ENCODE measurements at regions not wholly inside any gene's neighbourhood (a gene's known extent, or its start where the extent isn't known, plus 50 kb on each side); places are given as distances from the start of the nearest gene placed in this dataset.

DNA sequence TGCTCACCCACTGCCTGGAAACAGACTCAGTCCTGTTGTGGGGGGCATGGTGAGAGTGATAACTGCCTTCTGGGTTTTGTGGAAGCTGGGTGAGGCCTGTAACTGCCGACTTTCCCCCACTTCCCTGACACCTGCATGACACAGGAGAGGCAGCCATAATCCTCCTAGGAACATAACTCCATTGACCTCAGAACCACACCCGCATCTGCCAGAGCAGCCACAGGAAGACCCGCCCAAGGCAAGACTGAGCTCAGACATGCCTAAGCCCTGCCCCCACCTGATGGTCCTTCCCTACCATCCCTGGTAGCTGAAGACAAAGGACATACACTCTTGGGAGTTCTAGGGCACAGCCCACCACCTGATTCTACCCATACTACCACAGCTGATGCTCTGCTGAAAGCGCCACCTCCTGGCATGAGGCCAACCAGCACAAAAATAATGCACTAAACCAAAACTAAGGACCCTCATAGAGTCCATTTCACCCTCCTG, 326.7 kb downstream of the RBM26 start:
- Mint-ChIP-seq H3K9me3 (peaks cover 0 to 8% (median 2%) of the 10 kb centered on the region in 7 donors), H3K4me3 (no peak overlapping the region), H3K27ac (no peak overlapping the region), H3K4me1 (no peaks in the 10 kb centered on the region), H3K27me3 (ENCODE audit: low read depth in 3 of 3) (peaks cover 0 to 2% (median 0%) of the 10 kb centered on the region in 3 donors), H3K36me3 (no peaks in the 10 kb centered on the region)
- Histone ChIP-seq H3K4me3 (replicated peaks in 1 of 3; ENCODE audit: low read depth in 2 of 3, low read length in 3 of 3) (no peak overlapping the region), H3K9me3 (replicated peaks in 1 of 2; ENCODE audit: control insufficient read depth in 1 of 2, insufficient read depth in 1 of 2, low read length in 2 of 2) (peaks cover 0 to 7% of the 10 kb centered on the region in 2 donors), H3K36me3 (replicated peaks in 1 of 2; ENCODE audit: control insufficient read depth in 1 of 2, insufficient read depth in 2 of 2, low read length in 2 of 2) (no peaks in the 10 kb centered on the region), H3K9ac (ENCODE audit: insufficient read depth, low read length, poor library complexity, severe bottlenecking) (no peak overlapping the region), H3K4me1 (ENCODE audit: control insufficient read depth in 1 of 2, insufficient read depth in 2 of 2, low read length in 2 of 2) (no peaks in the 10 kb centered on the region), H3K4me2 (replicated peaks; ENCODE audit: extremely low read depth, low read length, poor library complexity, severe bottlenecking) (no peak overlapping the region), H2AFZ (ENCODE audit: insufficient read depth, low read depth, low read length, poor library complexity, severe bottlenecking) (no peak overlapping the region), H4K20me1 (ENCODE audit: insufficient read depth, low read length) (no peaks in the 10 kb centered on the region), H3K79me2 (ENCODE audit: insufficient read depth, low read length) (no peaks in the 10 kb centered on the region), H3K27ac (ENCODE audit: low read depth in 1 of 2, low read length in 2 of 2) (no peak overlapping the region), H3K27me3 (ENCODE audit: control insufficient read depth in 2 of 2, insufficient read depth in 2 of 2, low read length in 2 of 2) (no peaks in the 10 kb centered on the region)
- DNase-seq: no peak
- TF ChIP-seq, protein P1, sequence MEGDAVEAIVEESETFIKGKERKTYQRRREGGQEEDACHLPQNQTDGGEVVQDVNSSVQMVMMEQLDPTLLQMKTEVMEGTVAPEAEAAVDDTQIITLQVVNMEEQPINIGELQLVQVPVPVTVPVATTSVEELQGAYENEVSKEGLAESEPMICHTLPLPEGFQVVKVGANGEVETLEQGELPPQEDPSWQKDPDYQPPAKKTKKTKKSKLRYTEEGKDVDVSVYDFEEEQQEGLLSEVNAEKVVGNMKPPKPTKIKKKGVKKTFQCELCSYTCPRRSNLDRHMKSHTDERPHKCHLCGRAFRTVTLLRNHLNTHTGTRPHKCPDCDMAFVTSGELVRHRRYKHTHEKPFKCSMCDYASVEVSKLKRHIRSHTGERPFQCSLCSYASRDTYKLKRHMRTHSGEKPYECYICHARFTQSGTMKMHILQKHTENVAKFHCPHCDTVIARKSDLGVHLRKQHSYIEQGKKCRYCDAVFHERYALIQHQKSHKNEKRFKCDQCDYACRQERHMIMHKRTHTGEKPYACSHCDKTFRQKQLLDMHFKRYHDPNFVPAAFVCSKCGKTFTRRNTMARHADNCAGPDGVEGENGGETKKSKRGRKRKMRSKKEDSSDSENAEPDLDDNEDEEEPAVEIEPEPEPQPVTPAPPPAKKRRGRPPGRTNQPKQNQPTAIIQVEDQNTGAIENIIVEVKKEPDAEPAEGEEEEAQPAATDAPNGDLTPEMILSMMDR (IDR thresholded peaks at IDR 0.05): no peak
- 100% methylated on average over 1 of the region's 4 CpGs for WGBS (ENCODE audit: insufficient coverage)
- intact Hi-C loops (cut with micrococcal nuclease): no loop called here

DNA sequence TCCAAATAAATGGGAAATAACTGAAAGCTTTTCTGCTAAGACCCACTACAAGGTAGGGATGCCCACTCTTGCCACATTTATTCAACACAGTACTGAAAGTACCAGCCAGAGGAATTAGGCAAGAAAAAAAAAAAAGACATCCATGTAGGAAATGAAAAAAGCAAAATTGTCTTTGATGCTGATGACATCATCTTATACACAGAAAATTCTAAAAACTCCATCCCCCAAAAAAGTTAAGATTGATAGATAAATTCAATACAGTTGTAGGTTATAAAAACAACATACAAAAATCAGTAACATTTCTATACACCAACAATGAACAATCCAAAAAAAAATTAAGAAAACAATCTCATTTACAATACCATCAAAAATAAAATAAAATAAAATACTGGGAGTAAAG, 330.4 kb downstream of the RBM26 start:
- no peaks in the 10 kb centered on the region for H3K36me3 Mint-ChIP-seq
- intact Hi-C loops (cut with micrococcal nuclease): no loop called here
- no peak overlapping the region for H3K9ac ChIP-seq (ENCODE audit: insufficient read depth, low read length, poor library complexity, severe bottlenecking)
- H3K27ac ChIP-seq (ENCODE audit: low read depth in 1 of 2, low read length in 2 of 2): no peak overlapping the region
- no peak overlapping the region for H3K4me3 Mint-ChIP-seq
- no peaks in the 10 kb centered on the region for H3K4me1 ChIP-seq (ENCODE audit: control insufficient read depth in 1 of 2, insufficient read depth in 2 of 2, low read length in 2 of 2)
- H4K20me1 ChIP-seq (ENCODE audit: insufficient read depth, low read length): no peaks in the 10 kb centered on the region
- H3K79me2 ChIP-seq (ENCODE audit: insufficient read depth, low read length): no peaks in the 10 kb centered on the region
- no peaks in the 10 kb centered on the region for H3K36me3 ChIP-seq (replicated peaks in 1 of 2; ENCODE audit: control insufficient read depth in 1 of 2, insufficient read depth in 2 of 2, low read length in 2 of 2)
- DNase-seq: no peak
- H3K4me1 Mint-ChIP-seq: no peaks in the 10 kb centered on the region
- no peak overlapping the region for H3K27ac Mint-ChIP-seq
- TF ChIP-seq, protein P1 (IDR thresholded peaks at IDR 0.05): no peak
- H3K4me3 ChIP-seq (replicated peaks in 1 of 3; ENCODE audit: low read depth in 2 of 3, low read length in 3 of 3): no peak overlapping the region
- H3K27me3 Mint-ChIP-seq (ENCODE audit: low read depth in 3 of 3): peaks cover 0 to 5% (median 0%) of the 10 kb centered on the region in 3 donors
- H2AFZ ChIP-seq (ENCODE audit: insufficient read depth, low read depth, low read length, poor library complexity, severe bottlenecking): no peak overlapping the region
- H3K4me2 ChIP-seq (replicated peaks; ENCODE audit: extremely low read depth, low read length, poor library complexity, severe bottlenecking): no peak overlapping the region
- H3K9me3 Mint-ChIP-seq: peaks cover 0 to 8% (median 2%) of the 10 kb centered on the region in 7 donors
- no peaks in the 10 kb centered on the region for H3K27me3 ChIP-seq (ENCODE audit: control insufficient read depth in 2 of 2, insufficient read depth in 2 of 2, low read length in 2 of 2)
- peaks cover 0 to 7% of the 10 kb centered on the region in 2 donors for H3K9me3 ChIP-seq (replicated peaks in 1 of 2; ENCODE audit: control insufficient read depth in 1 of 2, insufficient read depth in 1 of 2, low read length in 2 of 2)

All from CD14-positive monocyte (primary cell).